ENCODE measurements at regions not wholly inside any gene's neighbourhood (a gene's known extent, or its start where the extent isn't known, plus 50 kb on each side); places are given as distances from the start of the nearest gene placed in this dataset.

GRCh38 chr6:98485593-98485992 lies 348.8 kb upstream of the POU3F2 start:
- no peak overlapping the region for H3K4me3 ChIP-seq (replicated peaks; ENCODE audit: low read depth, low read length)
- TF ChIP-seq CTCF (IDR thresholded peaks at IDR 0.05; ENCODE audit: low read length, missing control alignments): no peak
- no peak for DNase-seq (ENCODE audit: low read depth)

- no peak for TF ChIP-seq CTCF (IDR thresholded peaks at IDR 0.05; ENCODE audit: low read length, missing control alignments)
- H3K4me3 ChIP-seq (replicated peaks; ENCODE audit: low read depth, low read length): no peak overlapping the region
- DNase-seq (ENCODE audit: low read depth): no peak
Measured at GRCh38 chr6:98486057-98486456, 348.3 kb upstream of the POU3F2 start.

- H3K4me3 ChIP-seq (replicated peaks; ENCODE audit: low read depth, low read length): no peak overlapping the region
- no peak for DNase-seq (ENCODE audit: low read depth)
- TF ChIP-seq CTCF (IDR thresholded peaks at IDR 0.05; ENCODE audit: low read length, missing control alignments): no peak
Measured at GRCh38 chr6:98487612-98488011, 346.8 kb upstream of the POU3F2 start.

- H3K4me3 ChIP-seq (replicated peaks; ENCODE audit: low read depth, low read length): no peak overlapping the region
- TF ChIP-seq CTCF (IDR thresholded peaks at IDR 0.05; ENCODE audit: low read length, missing control alignments): no peak
- DNase-seq (ENCODE audit: low read depth): no peak
Measured at GRCh38 chr6:98498144-98498775, 336.1 kb upstream of the POU3F2 start.

GRCh38 chr6:98498866-98499265 lies 335.5 kb upstream of the POU3F2 start:
- H3K4me3 ChIP-seq (replicated peaks; ENCODE audit: low read depth, low read length): no peak overlapping the region
- DNase-seq (ENCODE audit: low read depth): no peak
- TF ChIP-seq CTCF (IDR thresholded peaks at IDR 0.05; ENCODE audit: low read length, missing control alignments): no peak

- H3K4me3 ChIP-seq (replicated peaks; ENCODE audit: low read depth, low read length): no peak overlapping the region
- no peak for DNase-seq (ENCODE audit: low read depth)
- no peak for TF ChIP-seq CTCF (IDR thresholded peaks at IDR 0.05; ENCODE audit: low read length, missing control alignments)
Measured at GRCh38 chr6:98514073-98514720, 320.2 kb upstream of the POU3F2 start.

- DNase-seq (ENCODE audit: low read depth): no peak
- no peak overlapping the region for H3K4me3 ChIP-seq (replicated peaks; ENCODE audit: low read depth, low read length)
- TF ChIP-seq CTCF (IDR thresholded peaks at IDR 0.05; ENCODE audit: low read length, missing control alignments): no peak
Measured at GRCh38 chr6:98514796-98515195, 319.6 kb upstream of the POU3F2 start.
